AG08395 (cell line): ENCODE measurements at regions not wholly inside any gene's neighbourhood (a gene's known extent, or its start where the extent isn't known, plus 50 kb on each side); places are given as distances from the start of the nearest gene placed in this dataset.
"Not testable (repeated sequence)": the region's sequence is repeated elsewhere in the genome, so short reads cannot be mapped to it uniquely, and the experiment has no call there.

ENCODE experiments used
- DNase-seq: peaks from one replicate; pipeline ENCODE4 v3.0.0; 2012; ENCODE audit warnings: mixed read lengths, low spot score

DNA sequence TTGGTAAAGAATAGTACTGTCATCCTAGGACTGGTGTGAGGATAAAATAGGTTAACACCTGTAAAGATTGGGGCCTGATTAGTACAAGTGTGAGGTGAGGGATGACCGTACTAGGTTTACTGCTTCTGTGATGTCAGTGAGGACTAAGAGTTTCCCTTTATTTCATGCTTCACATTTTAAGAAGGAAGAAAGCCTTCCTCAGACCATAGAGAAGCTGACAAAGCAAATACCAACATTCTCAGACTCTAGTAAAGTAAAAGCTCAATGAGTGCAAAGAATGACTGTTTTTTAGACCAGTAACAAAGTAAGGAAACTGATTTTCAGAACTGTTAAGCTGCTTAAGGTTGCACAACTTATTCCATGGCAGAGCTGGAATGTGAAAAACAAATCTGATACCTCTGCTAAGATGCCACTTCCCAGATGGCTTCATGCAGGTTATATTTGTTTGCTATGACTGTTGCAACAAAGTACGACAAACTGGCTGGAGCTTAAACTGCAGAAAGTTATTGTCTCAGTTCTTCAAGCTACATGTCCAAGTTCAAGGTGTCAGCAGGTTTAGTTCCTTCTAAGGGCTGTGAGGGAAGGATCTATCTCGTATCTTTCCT lies 354.9 kb downstream of the RSL24D1 start:
- DNase-seq = no peak

- DNase-seq = no peak
These were observed 355.9 kb downstream of the RSL24D1 start for GRCh38 chr15:54840621-54841398.

DNA sequence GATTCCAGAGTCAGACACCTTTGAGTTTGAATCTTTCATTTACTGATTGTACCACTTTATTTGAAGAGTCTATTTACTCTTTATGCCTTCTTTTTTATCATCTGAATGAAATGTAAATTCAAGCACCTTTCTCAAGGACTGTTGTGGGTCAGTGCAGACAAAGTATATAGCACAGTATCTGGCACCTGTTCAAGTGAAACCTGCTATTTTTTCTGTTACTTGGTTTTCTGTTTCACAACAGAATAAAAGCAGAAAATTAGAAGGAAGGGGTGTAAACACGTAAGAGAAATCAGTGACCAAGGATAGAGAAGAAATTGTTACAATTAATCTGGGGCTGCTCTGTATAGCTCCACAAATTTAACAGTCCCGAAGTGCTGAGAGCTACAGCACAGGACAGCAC lies 357.4 kb downstream of the RSL24D1 start:
- DNase-seq = no peak

GRCh38 chr15:54836052-54836795 lies 360.5 kb downstream of the RSL24D1 start:
- no peak for DNase-seq

GRCh38 chr15:54829821-54830220 lies 366.9 kb downstream of the RSL24D1 start:
- DNase-seq = no peak

GRCh38 chr15:54820811-54821210 lies 375.9 kb downstream of the RSL24D1 start:
- DNase-seq = no peak

DNA sequence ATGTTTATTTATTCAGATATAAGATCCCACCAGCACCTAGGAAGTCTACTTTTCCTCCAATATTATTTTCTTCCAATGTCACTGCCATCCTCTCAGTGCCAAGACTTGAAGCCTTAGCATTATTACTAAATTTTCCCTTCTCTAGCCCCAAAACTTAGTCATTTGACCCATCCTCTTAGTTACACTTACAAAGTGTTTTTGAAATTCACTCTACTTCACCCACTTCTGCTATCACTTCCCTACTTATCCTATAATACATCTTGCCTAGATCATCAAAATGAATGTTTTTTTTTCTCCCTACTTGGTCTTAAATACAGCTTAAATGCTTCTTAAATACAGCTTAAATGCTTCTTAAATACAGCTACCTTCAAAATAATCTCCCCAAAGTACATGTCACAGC lies 376.6 kb downstream of the RSL24D1 start:
- no peak for DNase-seq

DNA sequence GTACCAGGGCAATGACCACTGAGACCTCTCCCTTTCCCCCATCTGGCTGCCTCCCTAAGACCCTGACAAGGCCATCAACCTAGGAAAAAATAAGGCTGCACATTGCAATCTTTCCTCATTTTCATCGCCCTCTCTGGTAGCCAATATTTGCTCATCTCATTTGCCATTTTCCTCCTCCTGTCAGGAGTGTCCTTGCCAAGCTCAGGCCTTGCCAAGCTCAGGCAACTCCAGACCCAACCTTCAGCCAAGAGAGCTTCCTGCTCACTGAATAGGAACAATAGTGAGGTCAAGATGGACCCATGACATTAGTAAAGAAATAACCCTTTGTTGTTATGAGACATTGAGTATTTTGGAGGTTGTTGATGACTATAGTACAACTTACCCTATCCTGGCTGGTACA lies 380.3 kb downstream of the RSL24D1 start:
- DNase-seq = no peak

GRCh38 chr15:54815556-54815955 lies 381.2 kb downstream of the RSL24D1 start:
- DNase-seq = no peak

DNA sequence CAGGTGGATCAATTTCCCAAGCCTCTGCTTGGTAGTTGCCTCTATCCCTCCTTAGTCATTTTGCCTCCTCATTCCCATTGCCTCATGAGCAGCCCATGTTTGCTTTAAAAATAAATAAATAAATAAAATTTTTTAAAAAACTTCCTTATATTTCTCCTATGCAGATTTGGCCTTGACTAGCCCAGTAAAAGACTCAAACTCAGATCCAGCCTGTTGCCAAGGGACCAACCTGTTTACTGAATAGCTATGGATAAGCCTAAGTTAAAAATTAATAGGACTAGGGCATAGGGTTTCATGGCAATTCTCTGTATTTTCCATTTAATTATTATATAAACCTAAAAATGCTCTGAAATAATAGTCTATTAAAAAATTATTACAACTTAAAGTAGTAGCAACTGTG lies 384.4 kb downstream of the RSL24D1 start:
- DNase-seq = no peak

GRCh38 chr15:54810496-54810895 lies 386.2 kb downstream of the RSL24D1 start:
- DNase-seq = no peak

DNA sequence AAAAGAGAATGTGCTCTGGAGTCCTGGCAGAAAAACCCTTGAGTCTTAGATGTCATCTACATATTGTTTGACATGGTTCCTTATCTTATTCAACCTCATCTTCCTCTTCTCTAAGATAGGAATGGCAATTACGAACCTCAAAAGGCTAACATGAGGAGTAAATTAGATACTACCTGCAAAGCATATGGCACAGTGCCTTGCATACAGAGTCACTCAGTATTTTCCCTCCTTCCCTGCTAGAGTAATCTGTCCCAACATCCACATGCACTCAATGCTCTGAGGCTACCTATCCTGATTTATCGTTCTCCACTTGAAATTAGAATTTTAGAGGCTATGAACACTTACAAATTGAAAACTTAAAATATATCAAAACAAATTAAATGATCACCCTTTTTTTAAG lies 386.7 kb downstream of the RSL24D1 start:
- DNase-seq = no peak

DNA sequence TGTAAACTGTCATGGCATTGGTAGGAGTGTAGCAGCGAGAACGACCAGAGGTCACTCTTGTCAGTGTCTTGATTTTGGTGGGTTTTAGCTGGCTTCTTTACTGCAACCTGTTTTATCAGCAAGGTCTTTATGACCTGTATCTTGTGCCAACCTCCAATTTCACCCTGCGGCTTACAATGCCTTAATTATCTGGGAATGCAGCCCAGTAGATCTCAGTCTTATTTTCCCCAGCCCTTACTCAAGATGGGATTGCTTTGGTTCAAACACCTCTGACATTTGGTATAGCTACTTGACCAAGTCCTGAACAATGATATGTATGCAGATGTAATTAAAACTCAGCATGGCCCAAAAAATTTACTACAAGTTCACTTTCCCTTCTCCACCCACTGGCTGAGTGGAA lies 388.4 kb downstream of the RSL24D1 start:
- DNase-seq = no peak

- no peak for DNase-seq
These were observed 392.8 kb downstream of the RSL24D1 start for GRCh38 chr15:54803987-54804386.

- no peak for DNase-seq
These were observed 393.5 kb downstream of the RSL24D1 start for GRCh38 chr15:54803134-54803808.

GRCh38 chr15:54792526-54792925 lies 404.2 kb downstream of the RSL24D1 start:
- no peak for DNase-seq

DNA sequence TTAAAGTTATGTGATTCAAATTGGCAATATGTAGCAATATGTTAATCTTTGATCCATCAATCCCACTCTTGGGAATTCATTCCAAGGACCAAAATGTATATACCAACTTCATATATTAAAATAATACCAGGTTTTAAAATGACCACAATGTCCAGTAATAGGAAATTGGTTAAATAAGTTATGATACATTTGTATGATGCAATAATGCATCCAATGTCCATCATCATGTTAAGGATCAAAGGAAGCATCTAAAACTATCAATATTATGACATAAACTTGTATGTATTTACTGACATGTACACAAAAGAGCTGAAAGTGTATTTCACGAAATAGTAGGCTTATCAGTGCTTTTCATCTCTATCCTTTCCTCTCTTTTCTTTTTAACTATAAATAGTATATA lies 406.0 kb downstream of the RSL24D1 start:
- no peak for DNase-seq

DNA sequence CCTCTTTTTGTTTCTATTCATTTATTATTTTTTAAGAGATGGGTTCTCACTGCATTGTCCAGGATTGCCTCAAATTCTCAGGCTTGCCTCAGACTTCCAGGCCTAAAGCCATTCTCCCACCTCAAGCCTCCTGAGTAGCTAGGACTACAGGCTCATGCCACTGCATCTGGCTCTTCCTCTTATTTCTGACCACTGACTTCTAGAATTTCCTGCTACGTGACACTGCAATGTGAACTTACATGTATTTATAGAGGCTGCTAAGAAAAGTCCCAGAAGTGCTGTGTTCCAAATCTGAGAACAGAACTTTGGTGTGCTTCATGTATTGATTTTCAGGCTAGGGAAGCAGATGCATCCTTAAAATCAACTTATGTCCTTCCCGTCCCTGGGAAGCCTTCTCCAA lies 407.4 kb downstream of the RSL24D1 start:
- no peak for DNase-seq

- not testable (repeated sequence) for DNase-seq
These were observed 415.5 kb downstream of the RSL24D1 start for GRCh38 chr15:54781220-54781619.

DNA sequence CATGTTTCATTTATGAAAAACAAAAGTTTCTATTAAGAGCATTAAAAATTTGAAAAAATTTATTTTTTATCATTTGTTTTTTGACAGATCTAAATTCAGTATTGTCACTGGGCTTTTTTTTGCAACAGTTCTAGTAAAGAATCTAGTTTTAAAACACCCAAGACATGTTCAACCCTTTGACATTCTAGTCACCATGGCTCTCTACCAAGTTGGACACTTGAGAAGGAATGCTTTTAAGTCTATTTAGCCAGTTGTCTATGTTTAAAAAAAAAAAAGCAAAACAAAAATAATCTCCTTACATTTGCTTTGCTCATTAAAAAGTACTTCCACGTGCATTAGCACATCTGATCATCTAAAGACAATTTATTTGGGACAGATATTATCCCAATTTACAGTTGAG lies 417.5 kb downstream of the RSL24D1 start:
- DNase-seq = no peak

DNA sequence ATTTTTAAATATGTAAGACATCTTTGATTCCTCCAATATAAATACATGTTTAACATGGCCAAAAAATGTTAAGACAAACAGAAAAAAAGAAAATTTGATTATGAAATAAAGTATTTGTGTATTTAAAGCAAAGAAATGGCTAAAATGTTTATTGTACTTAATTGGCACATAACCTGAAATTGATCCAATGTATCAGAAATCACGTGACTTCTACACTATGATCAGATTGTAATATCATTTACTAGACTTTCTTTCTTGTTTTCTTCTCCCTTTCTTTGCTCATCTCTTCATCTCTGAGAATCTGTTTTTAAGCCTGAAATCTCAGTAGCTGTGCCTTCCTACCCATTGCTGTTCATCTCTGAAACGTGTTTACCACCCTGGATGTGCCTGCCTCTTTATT lies 420.3 kb downstream of the RSL24D1 start:
- no peak for DNase-seq

GRCh38 chr15:54772663-54773062 lies 424.1 kb downstream of the RSL24D1 start:
- DNase-seq = no peak

- not testable (repeated sequence) for DNase-seq
These were observed 447.3 kb downstream of the RSL24D1 start for GRCh38 chr15:54749461-54749860.
